ENCODE measurements at regions not wholly inside any gene's neighbourhood (a gene's known extent, or its start where the extent isn't known, plus 50 kb on each side); places are given as distances from the start of the nearest gene placed in this dataset.

DNA sequence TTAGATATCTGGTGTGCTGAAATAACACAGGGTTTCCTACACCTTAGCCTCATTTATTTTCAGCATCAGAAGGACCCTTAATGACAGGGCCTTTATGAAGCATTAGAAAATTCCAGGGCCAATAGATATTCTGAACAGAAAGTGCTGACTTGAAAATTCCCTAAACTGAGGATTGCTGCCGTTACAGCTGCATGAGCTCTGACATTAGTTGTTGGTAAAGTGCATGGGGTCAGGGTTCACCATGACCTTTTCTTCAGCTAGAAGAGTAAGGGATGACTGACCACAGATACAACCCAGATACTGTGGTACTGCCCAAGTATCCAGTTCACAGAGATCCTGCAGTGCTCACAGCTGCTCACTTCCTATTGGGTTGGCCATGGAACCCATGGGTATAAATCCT lies 181.7 kb upstream of the SLC25A13 start:
- TF ChIP-seq, protein P1, sequence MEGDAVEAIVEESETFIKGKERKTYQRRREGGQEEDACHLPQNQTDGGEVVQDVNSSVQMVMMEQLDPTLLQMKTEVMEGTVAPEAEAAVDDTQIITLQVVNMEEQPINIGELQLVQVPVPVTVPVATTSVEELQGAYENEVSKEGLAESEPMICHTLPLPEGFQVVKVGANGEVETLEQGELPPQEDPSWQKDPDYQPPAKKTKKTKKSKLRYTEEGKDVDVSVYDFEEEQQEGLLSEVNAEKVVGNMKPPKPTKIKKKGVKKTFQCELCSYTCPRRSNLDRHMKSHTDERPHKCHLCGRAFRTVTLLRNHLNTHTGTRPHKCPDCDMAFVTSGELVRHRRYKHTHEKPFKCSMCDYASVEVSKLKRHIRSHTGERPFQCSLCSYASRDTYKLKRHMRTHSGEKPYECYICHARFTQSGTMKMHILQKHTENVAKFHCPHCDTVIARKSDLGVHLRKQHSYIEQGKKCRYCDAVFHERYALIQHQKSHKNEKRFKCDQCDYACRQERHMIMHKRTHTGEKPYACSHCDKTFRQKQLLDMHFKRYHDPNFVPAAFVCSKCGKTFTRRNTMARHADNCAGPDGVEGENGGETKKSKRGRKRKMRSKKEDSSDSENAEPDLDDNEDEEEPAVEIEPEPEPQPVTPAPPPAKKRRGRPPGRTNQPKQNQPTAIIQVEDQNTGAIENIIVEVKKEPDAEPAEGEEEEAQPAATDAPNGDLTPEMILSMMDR (conservative IDR thresholded peaks at IDR 0.05), result no peak
- no peak for TF ChIP-seq EZH2 (IDR thresholded peaks at IDR 0.05; ENCODE audit: low read depth)

Data from PC-9 (cell line).